CD4-positive, alpha-beta T cell (primary cell): ENCODE measurements at regions not wholly inside any gene's neighbourhood (a gene's known extent, or its start where the extent isn't known, plus 50 kb on each side); places are given as distances from the start of the nearest gene placed in this dataset.

Experiments
- ATAC-seq: fragments of 200-7000 bp; cut with Tn5 transposase; one replicate; pipeline ENCODE4 v1.10.0; 2022; ENCODE audit warnings: mild to moderate bottlenecking; ENCODE audit not compliant: poor library complexity
- CTCF ChIA-PET: fragments of 350-600 bp; sonication (Branson Sonifier 250); formaldehyde crosslinking; loops from one replicate; lab custom pipeline; 2021; ENCODE audit warnings: antibody characterized with exemption, inconsistent platforms; lab: Charles Lee
- POLR2A ChIA-PET: fragments of 350-600 bp; sonication (Branson Sonifier 250); formaldehyde crosslinking; loops from one replicate; lab custom pipeline; 2021; ENCODE audit warnings: antibody characterized with exemption, inconsistent platforms; lab: Charles Lee
- DNase-seq, 14 experiments: peaks; one replicate each; pipeline ENCODE4 v3.0.0-alpha.2; 2013 to 2020; ENCODE audit warnings: mixed read lengths in 2 of 14
- H3K27ac ChIP-seq, 2 donors: one replicate each; pipeline versions ENCODE4 v1.5.1 to v1.7.0; 2013; ENCODE audit warnings: low read length in 2 of 2, low read depth in 1 of 2, mild to moderate bottlenecking in 1 of 2
- H3K27me3 ChIP-seq, 2 experiments: 1 replicate in 1 of 2; 2 replicates in 1 of 2; pipeline versions ENCODE4 v1.6.1 to v1.7.0; 2013; ENCODE audit warnings: low read length in 2 of 2, control low read depth in 1 of 2, mild to moderate bottlenecking in 1 of 2, moderate library complexity in 1 of 2; ENCODE audit not compliant: insufficient read depth in 2 of 2, control insufficient read depth in 1 of 2
- H3K36me3 ChIP-seq: one replicate; pipeline ENCODE4 v1.6.1; 2013; ENCODE audit warnings: low read length, control low read depth; ENCODE audit not compliant: insufficient read depth
- H3K4me1 ChIP-seq: one replicate; pipeline ENCODE4 v1.6.1; 2013; ENCODE audit warnings: low read length, control low read depth; ENCODE audit not compliant: insufficient read depth
- H3K4me3 ChIP-seq: one replicate; pipeline ENCODE4 v1.5.1; 2013; ENCODE audit warnings: mild to moderate bottlenecking, low read length, moderate library complexity
- H3K9me3 ChIP-seq, 2 experiments: 1 replicate in 1 of 2; 2 replicates in 1 of 2; pipeline versions ENCODE4 v1.6.1 to v1.7.0; 2013; ENCODE audit warnings: low read length in 2 of 2, mild to moderate bottlenecking in 2 of 2, control low read depth in 1 of 2, moderate library complexity in 1 of 2; ENCODE audit not compliant: control insufficient read depth in 1 of 2, insufficient read depth in 1 of 2
- H3K27ac Mint-ChIP-seq: one replicate; pipeline ENCODE4 v1.8.0; 2020; ENCODE audit warnings: mixed read lengths
- H3K27me3 Mint-ChIP-seq: one replicate; pipeline ENCODE4 v1.8.0; 2021; ENCODE audit warnings: mixed read lengths
- H3K36me3 Mint-ChIP-seq: one replicate; pipeline ENCODE4 v1.8.0; 2021; ENCODE audit warnings: low read depth, mixed read lengths
- H3K4me1 Mint-ChIP-seq: one replicate; pipeline ENCODE4 v1.8.0; 2021; ENCODE audit warnings: low read depth, mixed read lengths
- H3K4me3 Mint-ChIP-seq: one replicate; pipeline ENCODE4 v1.8.0; 2020; ENCODE audit warnings: mild to moderate bottlenecking, mixed read lengths
- H3K9me3 Mint-ChIP-seq: one replicate; pipeline ENCODE4 v1.8.0; 2020; ENCODE audit warnings: mixed read lengths
- CTCF ChIP-seq: fragments of 200-600 bp; IDR thresholded peaks from one replicate; pipeline ENCODE4 v1.8.0; 2022; ENCODE audit warnings: antibody characterized with exemption, mild to moderate bottlenecking
- intact Hi-C, 2 experiments: fragments of 100-400 bp; cut with DNase I in 1 of 2; cut with micrococcal nuclease in 1 of 2; formaldehyde crosslinking; loops; one replicate each; pipeline versions ENCODE4 v1.15.1 to v1.9.0; 2023 to 2025; cut with DNase I, micrococcal nuclease

- CTCF ChIA-PET: no interaction called here
- no peaks in the 10 kb centered on the region for H3K4me1 Mint-ChIP-seq
- intact Hi-C loops: no loop called here
- TF ChIP-seq CTCF: no peak
- peaks cover 0 to 5% of the 10 kb centered on the region in 2 experiments for H3K9me3 ChIP-seq
- no peak overlapping the region for H3K27ac ChIP-seq
- H3K36me3 Mint-ChIP-seq: no peaks in the 10 kb centered on the region
- no peak for DNase-seq
- H3K27me3 Mint-ChIP-seq: no peaks in the 10 kb centered on the region
- no peaks in the 10 kb centered on the region for H3K27me3 ChIP-seq
- no peak overlapping the region for H3K4me3 Mint-ChIP-seq
- H3K36me3 ChIP-seq: no peaks in the 10 kb centered on the region
- no peaks in the 10 kb centered on the region for H3K9me3 Mint-ChIP-seq
- H3K4me1 ChIP-seq: no peaks in the 10 kb centered on the region
- no peak for ATAC-seq
- H3K4me3 ChIP-seq: no peak overlapping the region
- POLR2A ChIA-PET: no interaction called here
- H3K27ac Mint-ChIP-seq: no peak overlapping the region
Measured at GRCh38 chrX:113892401-113892800, 691.5 kb upstream of the HTR2C start.

DNA sequence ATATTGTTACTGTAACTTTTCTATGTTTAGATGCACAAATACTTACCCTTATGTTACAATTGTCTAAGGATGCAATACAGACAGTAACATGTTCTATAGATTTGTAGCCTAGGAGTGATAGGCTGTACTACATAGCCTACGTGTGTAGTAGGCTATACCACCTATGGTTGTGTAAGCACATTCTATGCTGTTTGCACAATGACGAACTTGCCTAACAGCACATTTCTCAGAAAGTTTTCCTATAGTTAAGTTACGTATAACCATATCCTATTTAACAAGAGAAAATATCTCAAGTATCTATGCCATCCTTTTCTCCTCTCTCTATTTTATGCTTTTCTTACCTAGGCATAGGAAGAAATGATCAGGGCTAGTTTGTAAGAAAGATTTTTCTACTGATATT is 710.8 kb upstream of the HTR2C start:
- TF ChIP-seq CTCF: no peak
- Histone ChIP-seq H3K9me3 (no peaks in the 10 kb centered on the region), H3K4me3 (no peak overlapping the region), H3K4me1 (no peaks in the 10 kb centered on the region), H3K36me3 (no peaks in the 10 kb centered on the region), H3K27me3 (no peaks in the 10 kb centered on the region), H3K27ac (no peak overlapping the region)
- ATAC-seq (no peak), DNase-seq (no peak)
- no peak overlapping the region for H3K4me3 Mint-ChIP-seq
- no peaks in the 10 kb centered on the region for H3K36me3 Mint-ChIP-seq
- intact Hi-C loops: no loop called here
- POLR2A ChIA-PET: no interaction called here
- H3K4me1 Mint-ChIP-seq: no peaks in the 10 kb centered on the region
- CTCF ChIA-PET: no interaction called here
- peaks cover 4% of the 10 kb centered on the region for H3K9me3 Mint-ChIP-seq
- no peaks in the 10 kb centered on the region for H3K27me3 Mint-ChIP-seq
- H3K27ac Mint-ChIP-seq: no peak overlapping the region

- ChIA-PET CTCF (no interaction called here), POLR2A (no interaction called here)
- no peak for DNase-seq
- Mint-ChIP-seq H3K36me3 (no peaks in the 10 kb centered on the region), H3K4me1 (no peaks in the 10 kb centered on the region), H3K4me3 (no peak overlapping the region), H3K27me3 (no peaks in the 10 kb centered on the region), H3K9me3 (no peaks in the 10 kb centered on the region), H3K27ac (no peak overlapping the region)
- Histone ChIP-seq H3K9me3 (peaks cover 0 to 5% of the 10 kb centered on the region in 2 experiments), H3K27me3 (no peaks in the 10 kb centered on the region), H3K27ac (no peak overlapping the region), H3K4me3 (no peak overlapping the region), H3K4me1 (no peaks in the 10 kb centered on the region), H3K36me3 (no peaks in the 10 kb centered on the region)
- no peak for ATAC-seq
- intact Hi-C loops: no loop called here
- TF ChIP-seq CTCF: no peak
Measured at GRCh38 chrX:113868711-113869110, 715.2 kb upstream of the HTR2C start.
